IMR-90 (cell line): ENCODE measurements at regions not wholly inside any gene's neighbourhood (a gene's known extent, or its start where the extent isn't known, plus 50 kb on each side); places are given as distances from the start of the nearest gene placed in this dataset.

Experiments used
- ATAC-seq: fragments of 200-7000 bp; cut with Tn5 transposase; 2 replicates; pipeline ENCODE4 v1.9.1; 2020; ENCODE audit warnings: low read depth, mild to moderate bottlenecking, moderate library complexity
- BruUV-seq: library from RNA; stranded (reverse); fragments of 400-500 nt; replicated peaks from 2 replicates; lab custom pipeline; 2021; lab: Mats Ljungman, UMichigan
- CTCF ChIA-PET: fragments of 300-600 bp; formaldehyde crosslinking; extraction: SDS; loops from one replicate; lab custom pipeline; 2021; ENCODE audit warnings: antibody characterized with exemption; lab: Yijun Ruan, JAX
- POLR2A ChIA-PET: fragments of 300-600 bp; sonication (Branson Sonifier 250); formaldehyde crosslinking; loops from one replicate; lab custom pipeline; 2022; ENCODE audit warnings: antibody characterized with exemption; ENCODE audit not compliant: unreplicated experiment; lab: Charles Lee
- DNase-seq: peaks from one replicate; pipeline ENCODE4 v3.0.0; 2013
- H2AFZ ChIP-seq: replicated peaks from 2 replicates; pipeline ENCODE3; 2013; ENCODE audit warnings: low read length, mild to moderate bottlenecking; ENCODE audit not compliant: poor library complexity
- H2AK5ac ChIP-seq: 2 replicates; pipeline ENCODE4 v1.6.1; 2013; ENCODE audit warnings: low read depth, low read length, inconsistent platforms
- H2AK9ac ChIP-seq: replicated peaks from 2 replicates; pipeline ENCODE3; 2013; ENCODE audit warnings: mild to moderate bottlenecking, low read depth, low read length, moderate library complexity; ENCODE audit not compliant: poor library complexity
- H2BK120ac ChIP-seq: 2 replicates; pipeline ENCODE4 v1.6.1; 2013; ENCODE audit warnings: low read depth, low read length, inconsistent platforms
- H2BK15ac ChIP-seq: 3 replicates; pipeline ENCODE4 v1.6.1; 2013; ENCODE audit warnings: low read depth, low read length, inconsistent platforms
- H2BK20ac ChIP-seq: 2 replicates; pipeline ENCODE4 v1.6.1; 2013; ENCODE audit warnings: low read depth, mild to moderate bottlenecking, inconsistent platforms, low read length, moderate library complexity
- H2BK5ac ChIP-seq: 2 replicates; pipeline ENCODE4 v1.6.1; 2013; ENCODE audit warnings: mild to moderate bottlenecking, low read depth, low read length, inconsistent platforms; ENCODE audit not compliant: poor library complexity, severe bottlenecking
- H3K14ac ChIP-seq: replicated peaks from 2 replicates; pipeline ENCODE4 v1.6.1; 2013; ENCODE audit warnings: low read depth, low read length, inconsistent platforms
- H3K18ac ChIP-seq: 2 replicates; pipeline ENCODE4 v1.6.1; 2013; ENCODE audit warnings: low read depth, low read length, control low read depth
- H3K23ac ChIP-seq: 2 replicates; pipeline ENCODE4 v1.6.1; 2013; ENCODE audit warnings: low read depth, low read length, inconsistent platforms
- H3K27ac ChIP-seq: 2 replicates; pipeline ENCODE4 v1.5.1; 2013; ENCODE audit warnings: mild to moderate bottlenecking, control low read depth, low read length; ENCODE audit not compliant: insufficient read depth
- H3K27me3 ChIP-seq: 2 replicates; pipeline ENCODE4 v1.6.1; 2013; ENCODE audit warnings: low read length; ENCODE audit not compliant: control insufficient read depth, insufficient read depth
- H3K36me3 ChIP-seq: 2 replicates; pipeline ENCODE4 v1.6.1; 2013; ENCODE audit warnings: low read length, mixed read lengths; ENCODE audit not compliant: control insufficient read depth, insufficient read depth
- H3K4ac ChIP-seq: 2 replicates; pipeline ENCODE4 v1.6.1; 2013; ENCODE audit warnings: low read depth, low read length, inconsistent platforms
- H3K4me1 ChIP-seq: 2 replicates; pipeline ENCODE4 v1.6.1; 2013; ENCODE audit warnings: low read length, mixed read lengths; ENCODE audit not compliant: control insufficient read depth, insufficient read depth
- H3K4me2 ChIP-seq: 2 replicates; pipeline ENCODE4 v1.6.1; 2013; ENCODE audit warnings: low read depth, mild to moderate bottlenecking, control low read depth, low read length, moderate library complexity
- H3K4me3 ChIP-seq: 2 replicates; pipeline ENCODE4 v1.5.1; 2013; ENCODE audit warnings: low read depth, mild to moderate bottlenecking, control low read depth, low read length, moderate library complexity; ENCODE audit not compliant: insufficient read depth
- H3K56ac ChIP-seq: 2 replicates; pipeline ENCODE4 v1.6.1; 2013; ENCODE audit warnings: low read length, inconsistent platforms; ENCODE audit not compliant: insufficient read depth; ENCODE audit errors: extremely low read depth
- H3K79me1 ChIP-seq, 2 experiments: 2 replicates each; pipeline ENCODE4 v1.6.1; 2013; ENCODE audit warnings: low read length in 2 of 2, inconsistent platforms in 1 of 2, low read depth in 1 of 2
- H3K9ac ChIP-seq: 2 replicates; pipeline ENCODE4 v1.6.1; 2013; ENCODE audit warnings: low read depth, low read length, control low read depth
- H3K9me1 ChIP-seq: 2 replicates; pipeline ENCODE4 v1.6.1; 2013; ENCODE audit warnings: low read length, inconsistent platforms; ENCODE audit not compliant: insufficient read depth
- H3K9me3 ChIP-seq: 2 replicates; pipeline ENCODE4 v1.6.1; 2013; ENCODE audit warnings: low read length; ENCODE audit not compliant: control insufficient read depth, insufficient read depth
- H4K20me1 ChIP-seq: 2 replicates; pipeline ENCODE4 v1.6.1; 2013; ENCODE audit warnings: low read length, inconsistent platforms; ENCODE audit not compliant: insufficient read depth
- H4K5ac ChIP-seq: 2 replicates; pipeline ENCODE4 v1.6.1; 2013; ENCODE audit warnings: mild to moderate bottlenecking, low read depth, low read length, control low read depth
- H4K8ac ChIP-seq, 2 experiments: 2 replicates each; pipeline ENCODE4 v1.6.1; 2013; ENCODE audit warnings: low read depth in 2 of 2, low read length in 2 of 2, control low read depth in 1 of 2, inconsistent platforms in 1 of 2
- H4K91ac ChIP-seq: 2 replicates; pipeline ENCODE4 v1.6.1; 2013; ENCODE audit warnings: low read depth, low read length, inconsistent platforms; ENCODE audit not compliant: insufficient read depth
- BHLHE40 ChIP-seq: fragments of 150-350 bp; IDR thresholded peaks from 2 replicates; pipeline ENCODE4 v1.6.1; 2016; ENCODE audit warnings: mild to moderate bottlenecking, low read depth, low read length
- CEBPB ChIP-seq: IDR thresholded peaks from 2 replicates; pipeline ENCODE4 v1.6.1; 2012; ENCODE audit warnings: low read depth, low read length, improper control_type of control experiment
- CHD1 ChIP-seq: IDR thresholded peaks from 2 replicates; pipeline ENCODE4 v1.6.1; 2012; ENCODE audit warnings: low read depth, low read length, improper control_type of control experiment
- FOS ChIP-seq: fragments of 150-350 bp; IDR thresholded peaks from 2 replicates; pipeline ENCODE4 v1.6.1; 2016; ENCODE audit warnings: low read depth, low read length
- MAFK ChIP-seq: IDR thresholded peaks from 2 replicates; pipeline ENCODE4 v1.6.1; 2012; ENCODE audit warnings: low read depth, low read length, improper control_type of control experiment
- MAZ ChIP-seq: IDR thresholded peaks from 2 replicates; pipeline ENCODE4 v1.6.1; 2012; ENCODE audit warnings: low read depth, mild to moderate bottlenecking, low read length, improper control_type of control experiment, moderate library complexity, borderline replicate concordance
- MXI1 ChIP-seq: IDR thresholded peaks from 2 replicates; pipeline ENCODE4 v1.6.1; 2012; ENCODE audit warnings: low read depth, mild to moderate bottlenecking, low read length, moderate library complexity, borderline replicate concordance
- NFE2L2 ChIP-seq: fragments of 150-350 bp; IDR thresholded peaks from 2 replicates; pipeline ENCODE4 v1.6.1; 2016; ENCODE audit warnings: low read depth, mild to moderate bottlenecking, low read length
- POLR2A ChIP-seq: IDR thresholded peaks from 2 replicates; pipeline ENCODE4 v1.6.1; 2012; ENCODE audit warnings: mild to moderate bottlenecking, low read depth, low read length
- RAD21 ChIP-seq: IDR thresholded peaks from 2 replicates; pipeline ENCODE4 v1.6.1; 2012; ENCODE audit warnings: low read length, improper control_type of control experiment
- RCOR1 ChIP-seq: IDR thresholded peaks from 2 replicates; pipeline ENCODE4 v1.6.1; 2012; ENCODE audit warnings: mild to moderate bottlenecking, low read length, improper control_type of control experiment; ENCODE audit not compliant: insufficient replicate concordance
- RFX5 ChIP-seq: IDR thresholded peaks from 2 replicates; pipeline ENCODE4 v1.8.0; 2012; ENCODE audit warnings: low read depth, mild to moderate bottlenecking, low read length, moderate library complexity
- SMC3 ChIP-seq: fragments of 150-350 bp; IDR thresholded peaks from 2 replicates; pipeline ENCODE4 v1.6.1; 2016; ENCODE audit warnings: low read depth, mild to moderate bottlenecking, antibody characterized with exemption, low read length, moderate library complexity
- WGBS, 2 experiments: methylation state at CpG; one replicate each; pipeline versions ENCODE4 v1.1.5 to v1.1.7; 2013; ENCODE audit warnings: missing lambda C conversion rate in 2 of 2; ENCODE audit not compliant: insufficient read length in 1 of 2; ENCODE audit errors: extremely low coverage in 2 of 2; 5-methylcytosine and 5-hydroxymethylcytosine counted together
- dilution Hi-C: fragments of 300-500 bp; cut with HindIII; formaldehyde crosslinking; loops from one replicate; pipeline ENCODE4 v1.14.3; 2018; ENCODE audit warnings: low sequenced_read_pairs; ENCODE audit not compliant: unreplicated experiment
- in situ Hi-C: fragments of 300-500 bp; cut with MboI; formaldehyde crosslinking; loops from 3 replicates; pipeline ENCODE4 v1.14.3; 2019; ENCODE audit warnings: low sequenced_read_pairs, inconsistent platforms, mixed read lengths
- intact Hi-C: fragments of 100-400 bp; cut with micrococcal nuclease; formaldehyde crosslinking; loops from 2 replicates; pipeline ENCODE4 v1.10.0; 2022
- TF ChIP-seq, protein P1 (sequence below): fragments of 150-350 bp; IDR thresholded peaks from 2 replicates; pipeline ENCODE4 v1.6.1; 2016; ENCODE audit warnings: low read depth, mild to moderate bottlenecking, low read length, moderate library complexity, borderline replicate concordance
- TF ChIP-seq, protein P2 (sequence below): conservative IDR thresholded peaks from 2 replicates; pipeline ENCODE4 v1.5.1; 2012; ENCODE audit warnings: mild to moderate bottlenecking, low read depth, low read length, improper control_type of control experiment

GRCh38 chr5:135709208-135709575 is 125.3 kb upstream of the SLC25A48 start:
- dilution Hi-C loops (no loop called here), in situ Hi-C loops (no loop called here)
- no peak for ATAC-seq

More at GRCh38 chr5:135709208-135709575, 125.3 kb upstream of the SLC25A48 start:
- no peak overlapping the region for H3K14ac ChIP-seq
- TF ChIP-seq BHLHE40 (no peak), NFE2L2 (no peak), RFX5 (no peak), RCOR1 (no peak), CHD1 (no peak), SMC3 (no peak), FOS (no peak), MAFK (no peak), POLR2A (no peak), CEBPB (no peak), MAZ (no peak), RAD21 (no peak), MXI1 (no peak)
- TF ChIP-seq, protein P1, sequence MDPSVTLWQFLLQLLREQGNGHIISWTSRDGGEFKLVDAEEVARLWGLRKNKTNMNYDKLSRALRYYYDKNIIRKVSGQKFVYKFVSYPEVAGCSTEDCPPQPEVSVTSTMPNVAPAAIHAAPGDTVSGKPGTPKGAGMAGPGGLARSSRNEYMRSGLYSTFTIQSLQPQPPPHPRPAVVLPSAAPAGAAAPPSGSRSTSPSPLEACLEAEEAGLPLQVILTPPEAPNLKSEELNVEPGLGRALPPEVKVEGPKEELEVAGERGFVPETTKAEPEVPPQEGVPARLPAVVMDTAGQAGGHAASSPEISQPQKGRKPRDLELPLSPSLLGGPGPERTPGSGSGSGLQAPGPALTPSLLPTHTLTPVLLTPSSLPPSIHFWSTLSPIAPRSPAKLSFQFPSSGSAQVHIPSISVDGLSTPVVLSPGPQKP, result no peak
- TF ChIP-seq, protein P2, sequence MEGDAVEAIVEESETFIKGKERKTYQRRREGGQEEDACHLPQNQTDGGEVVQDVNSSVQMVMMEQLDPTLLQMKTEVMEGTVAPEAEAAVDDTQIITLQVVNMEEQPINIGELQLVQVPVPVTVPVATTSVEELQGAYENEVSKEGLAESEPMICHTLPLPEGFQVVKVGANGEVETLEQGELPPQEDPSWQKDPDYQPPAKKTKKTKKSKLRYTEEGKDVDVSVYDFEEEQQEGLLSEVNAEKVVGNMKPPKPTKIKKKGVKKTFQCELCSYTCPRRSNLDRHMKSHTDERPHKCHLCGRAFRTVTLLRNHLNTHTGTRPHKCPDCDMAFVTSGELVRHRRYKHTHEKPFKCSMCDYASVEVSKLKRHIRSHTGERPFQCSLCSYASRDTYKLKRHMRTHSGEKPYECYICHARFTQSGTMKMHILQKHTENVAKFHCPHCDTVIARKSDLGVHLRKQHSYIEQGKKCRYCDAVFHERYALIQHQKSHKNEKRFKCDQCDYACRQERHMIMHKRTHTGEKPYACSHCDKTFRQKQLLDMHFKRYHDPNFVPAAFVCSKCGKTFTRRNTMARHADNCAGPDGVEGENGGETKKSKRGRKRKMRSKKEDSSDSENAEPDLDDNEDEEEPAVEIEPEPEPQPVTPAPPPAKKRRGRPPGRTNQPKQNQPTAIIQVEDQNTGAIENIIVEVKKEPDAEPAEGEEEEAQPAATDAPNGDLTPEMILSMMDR, result no peak
- peaks cover 2% of the 10 kb centered on the region; the same call in 1 of the 2 replicates for H3K27me3 ChIP-seq
- no peaks in the 10 kb centered on the region for H3K79me1 ChIP-seq
- H3K4me2 ChIP-seq, result no peak overlapping the region
- no peak overlapping the region for H2AFZ ChIP-seq
- no peak overlapping the region for H2BK15ac ChIP-seq
- no peak overlapping the region for H2BK20ac ChIP-seq
- H3K9me1 ChIP-seq, result no peaks in the 10 kb centered on the region
- H2BK5ac ChIP-seq, result no peak overlapping the region
- no peaks in the 10 kb centered on the region for H3K9me3 ChIP-seq
- H4K8ac ChIP-seq, result no peak overlapping the region
- no peak for DNase-seq
- no peak overlapping the region for H2BK120ac ChIP-seq
- H3K27ac ChIP-seq, result no peak overlapping the region
- ChIA-PET CTCF (no interaction called here), POLR2A (no interaction called here)
- no peak overlapping the region for H2AK9ac ChIP-seq
- no peak overlapping the region for H3K4me3 ChIP-seq
- no peak overlapping the region for H3K18ac ChIP-seq
- H3K9ac ChIP-seq, result no peak overlapping the region
- H4K5ac ChIP-seq, result no peak overlapping the region
- H2AK5ac ChIP-seq, result no peak overlapping the region
- H4K91ac ChIP-seq, result no peak overlapping the region
- no peak overlapping the region for H3K56ac ChIP-seq
- H3K4me1 ChIP-seq, result no peaks in the 10 kb centered on the region
- WGBS, 2 experiments, result 60% methylated on average over 1 of the region's 3 CpGs; no CpG with 5 or more reads in 1 of the 2 experiments
- no TSS peak for BruUV-seq
- H4K20me1 ChIP-seq, result no peaks in the 10 kb centered on the region
- H3K4ac ChIP-seq, result no peak overlapping the region
- H3K23ac ChIP-seq, result no peak overlapping the region
- no peaks in the 10 kb centered on the region for H3K36me3 ChIP-seq
- intact Hi-C loops, result no loop called here
